ENCODE measurements at regions not wholly inside any gene's neighbourhood (a gene's known extent, or its start where the extent isn't known, plus 50 kb on each side); places are given as distances from the start of the nearest gene placed in this dataset.

GRCh38 chr3:163462446-163462845, 1615.8 kb downstream of the SI start:
- Histone ChIP-seq H3K36me3 (ENCODE audit: control insufficient read depth, insufficient read depth, low read length) (no peaks in the 10 kb centered on the region), H3K4me3 (ENCODE audit: low read depth, low read length) (no peak overlapping the region), H3K27me3 (ENCODE audit: control insufficient read depth, insufficient read depth, low read length) (no peaks in the 10 kb centered on the region)
- DNase-seq (ENCODE audit: low read depth) (no peak), FAIRE-seq (no peak)
- TF ChIP-seq CTCF (IDR thresholded peaks at IDR 0.05; ENCODE audit: insufficient read depth, low read length, severe bottlenecking), result no peak

GRCh38 chr3:163450698-163451097, 1627.6 kb downstream of the SI start:
- Histone ChIP-seq H3K27me3 (ENCODE audit: control insufficient read depth, insufficient read depth, low read length) (no peaks in the 10 kb centered on the region), H3K4me3 (ENCODE audit: low read depth, low read length) (no peak overlapping the region), H3K36me3 (ENCODE audit: control insufficient read depth, insufficient read depth, low read length) (no peaks in the 10 kb centered on the region)
- FAIRE-seq, result no peak
- no peak for TF ChIP-seq CTCF (IDR thresholded peaks at IDR 0.05; ENCODE audit: insufficient read depth, low read length, severe bottlenecking)
- no peak for DNase-seq (ENCODE audit: low read depth)

GRCh38 chr3:163438760-163439159, 1639.5 kb downstream of the SI start:
- FAIRE-seq (no peak), DNase-seq (ENCODE audit: low read depth) (no peak)
- no peak for TF ChIP-seq CTCF (IDR thresholded peaks at IDR 0.05; ENCODE audit: insufficient read depth, low read length, severe bottlenecking)
- Histone ChIP-seq H3K4me3 (ENCODE audit: low read depth, low read length) (no peak overlapping the region), H3K36me3 (ENCODE audit: control insufficient read depth, insufficient read depth, low read length) (no peaks in the 10 kb centered on the region), H3K27me3 (ENCODE audit: control insufficient read depth, insufficient read depth, low read length) (no peaks in the 10 kb centered on the region)

- TF ChIP-seq CTCF (IDR thresholded peaks at IDR 0.05; ENCODE audit: insufficient read depth, low read length, severe bottlenecking), result no peak
- FAIRE-seq (no peak), DNase-seq (ENCODE audit: low read depth) (no peak)
- H3K4me3 ChIP-seq (ENCODE audit: low read depth, low read length), result no peak overlapping the region
- no peaks in the 10 kb centered on the region for H3K36me3 ChIP-seq (ENCODE audit: control insufficient read depth, insufficient read depth, low read length)
- H3K27me3 ChIP-seq (ENCODE audit: control insufficient read depth, insufficient read depth, low read length), result no peaks in the 10 kb centered on the region
These were observed 1655.6 kb downstream of the SI start for GRCh38 chr3:163422671-163423070.

DNA sequence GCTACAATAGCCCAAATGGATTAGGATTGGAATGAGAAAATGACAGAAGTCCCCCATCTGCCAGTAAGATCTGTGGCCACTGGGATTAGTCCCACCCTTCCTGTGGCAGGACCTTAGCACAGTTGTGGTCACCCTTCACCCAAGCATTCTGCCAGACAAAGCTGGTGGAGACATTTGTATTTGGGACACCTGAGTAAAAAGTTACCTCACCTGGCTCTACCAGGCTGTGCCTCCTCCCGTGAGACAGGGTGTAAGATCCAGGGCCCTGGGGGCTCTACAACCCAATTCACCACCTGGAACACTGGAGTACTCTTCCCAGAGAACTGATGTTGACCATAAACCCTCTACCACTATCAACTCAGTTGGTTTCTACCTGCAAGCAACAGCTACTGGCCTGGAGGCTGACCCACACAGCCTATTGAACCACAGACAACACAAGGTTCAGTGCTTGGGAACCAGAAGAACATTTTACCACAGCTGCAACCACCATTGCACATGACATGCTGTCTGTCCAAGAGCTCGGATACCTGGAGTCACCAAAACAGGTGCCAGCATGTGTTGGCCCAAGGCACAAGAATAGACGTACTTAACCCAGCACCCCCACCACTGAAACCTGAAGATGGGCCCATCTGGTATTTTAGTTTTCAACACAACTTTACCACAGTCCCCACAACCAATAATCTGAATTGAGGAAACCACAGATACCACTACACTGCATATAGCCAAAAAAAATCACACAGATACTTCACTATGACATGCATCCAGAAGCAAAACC, 1686.7 kb downstream of the SI start:
- Histone ChIP-seq H3K36me3 (ENCODE audit: control insufficient read depth, insufficient read depth, low read length) (no peaks in the 10 kb centered on the region), H3K27me3 (ENCODE audit: control insufficient read depth, insufficient read depth, low read length) (no peaks in the 10 kb centered on the region), H3K4me3 (ENCODE audit: low read depth, low read length) (no peak overlapping the region)
- FAIRE-seq, result no peak
- TF ChIP-seq CTCF (IDR thresholded peaks at IDR 0.05; ENCODE audit: insufficient read depth, low read length, severe bottlenecking), result no peak
- no peak for DNase-seq (ENCODE audit: low read depth)

- no peaks in the 10 kb centered on the region for H3K36me3 ChIP-seq (ENCODE audit: control insufficient read depth, insufficient read depth, low read length)
- H3K27me3 ChIP-seq (ENCODE audit: control insufficient read depth, insufficient read depth, low read length), result no peaks in the 10 kb centered on the region
- no peak overlapping the region for H3K4me3 ChIP-seq (ENCODE audit: low read depth, low read length)
- TF ChIP-seq CTCF (IDR thresholded peaks at IDR 0.05; ENCODE audit: insufficient read depth, low read length, severe bottlenecking), result no peak
- DNase-seq (ENCODE audit: low read depth) (no peak), FAIRE-seq (no peak)
These were observed 1693.9 kb downstream of the SI start for GRCh38 chr3:163384383-163384782.
